ENCODE measurements at regions not wholly inside any gene's neighbourhood (a gene's known extent, or its start where the extent isn't known, plus 50 kb on each side); places are given as distances from the start of the nearest gene placed in this dataset.

GRCh38 chr7:131859147-131859821, 302.9 kb upstream of the PODXL start:
- TF ChIP-seq CTCF (IDR thresholded peaks at IDR 0.05): peak; percentile 45 to 87 (median 82)
- no peak overlapping the region for H3K27ac ChIP-seq
- H3K4me3 ChIP-seq: no peak overlapping the region
- H3K9me3 ChIP-seq: peaks cover 0 to 12% (median 5%) of the 10 kb centered on the region in 11 donors
- peaks cover 0 to 19% (median 0%) of the 10 kb centered on the region in 7 donors for H3K27me3 ChIP-seq
- WGBS, 2 donors: 16 to 21% methylated on average over 6 of the region's 6 CpGs
- no peaks in the 10 kb centered on the region for H3K36me3 ChIP-seq
- intact Hi-C loops (cut with DNase I): loop anchor here in 1 of 10 donors (10.0 kb wide), 1 partner anchor 726 kb away; no protein-coding TSS in a partner anchor
- peak; percentile 38 to 49 for DNase-seq
- ATAC-seq: peak in 6 of 8 donors; percentile 52 to 83 (median 70)
- peaks cover 0 to 11% (median 0%) of the 10 kb centered on the region in 9 donors for H3K4me1 ChIP-seq

- Histone ChIP-seq H3K27ac (no peak overlapping the region), H3K9me3 (peaks cover 0 to 19% (median 7%) of the 10 kb centered on the region in 11 donors), H3K36me3 (no peaks in the 10 kb centered on the region), H3K27me3 (peaks cover 0 to 19% (median 0%) of the 10 kb centered on the region in 7 donors), H3K4me3 (no peak overlapping the region), H3K4me1 (peaks cover 0 to 11% (median 0%) of the 10 kb centered on the region in 9 donors)
- whole genome bisulfite sequencing, 2 donors: 55 to 58% methylated on average over 2 of the region's 2 CpGs
- ATAC-seq (no peak), DNase-seq (no peak)
- intact Hi-C loops (cut with DNase I): loop anchor here in 1 of 10 donors (10.0 kb wide), 1 partner anchor 726 kb away; no protein-coding TSS in a partner anchor
- no peak for TF ChIP-seq CTCF (IDR thresholded peaks at IDR 0.05)
Measured at GRCh38 chr7:131858611-131859010, 302.2 kb upstream of the PODXL start.

GRCh38 chr7:131849472-131849871, 293.0 kb upstream of the PODXL start:
- Histone ChIP-seq H3K4me1 (peaks cover 0 to under 1% (median 0%) of the 10 kb centered on the region in 9 donors), H3K9me3 (peaks cover 0 to 19% (median 4%) of the 10 kb centered on the region in 11 donors), H3K27ac (no peak overlapping the region), H3K27me3 (peaks cover 0 to 42% (median 3%) of the 10 kb centered on the region in 7 donors), H3K36me3 (no peaks in the 10 kb centered on the region), H3K4me3 (no peak overlapping the region)
- no peak for TF ChIP-seq CTCF (IDR thresholded peaks at IDR 0.05)
- intact Hi-C loops (cut with DNase I): no loop called here
- WGBS, 2 donors: 90 to 93% methylated on average over 7 of the region's 7 CpGs
- DNase-seq (no peak), ATAC-seq (no peak)

GRCh38 chr7:131848033-131848432, 291.6 kb upstream of the PODXL start:
- DNase-seq (no peak), ATAC-seq (no peak)
- intact Hi-C loops (cut with DNase I): no loop called here
- Histone ChIP-seq H3K27ac (no peak overlapping the region), H3K4me1 (peaks cover 0 to 7% (median 0%) of the 10 kb centered on the region in 9 donors), H3K36me3 (no peaks in the 10 kb centered on the region), H3K27me3 (peaks cover 0 to 42% (median 3%) of the 10 kb centered on the region in 7 donors), H3K9me3 (peaks cover 0 to 4% (median 0%) of the 10 kb centered on the region in 11 donors), H3K4me3 (no peak overlapping the region)
- no peak for TF ChIP-seq CTCF (IDR thresholded peaks at IDR 0.05)
- WGBS, 2 donors: 84 to 86% methylated on average over 7 of the region's 7 CpGs
